ENCODE measurements at regions not wholly inside any gene's neighbourhood (a gene's known extent, or its start where the extent isn't known, plus 50 kb on each side); places are given as distances from the start of the nearest gene placed in this dataset.

GRCh38 chr15:69538379-69538778 is 85.8 kb downstream of the RPLP1 start:
- Histone ChIP-seq H4K20me1 (ENCODE audit: insufficient read depth, low read length, poor library complexity, severe bottlenecking) (no peaks in the 10 kb centered on the region), H3K36me3 (ENCODE audit: insufficient read depth, low read length) (no peaks in the 10 kb centered on the region)

GRCh38 chr15:69539345-69539744 is 86.7 kb downstream of the RPLP1 start:
- TF ChIP-seq CTCF (conservative IDR thresholded peaks at IDR 0.05; ENCODE audit: low read length): no peak
- TF ChIP-seq EZH2phosphoT487 (IDR thresholded peaks at IDR 0.05; ENCODE audit: borderline replicate concordance): no peak
- Histone ChIP-seq H3K9ac (ENCODE audit: low read depth, low read length, poor library complexity, severe bottlenecking) (no peak overlapping the region), H3K36me3 (ENCODE audit: insufficient read depth, low read length) (no peaks in the 10 kb centered on the region), H3K9me3 (ENCODE audit: insufficient read depth, low read depth, low read length) (no peaks in the 10 kb centered on the region), H2AFZ (ENCODE audit: low read length) (no peak overlapping the region), H4K20me1 (ENCODE audit: insufficient read depth, low read length, poor library complexity, severe bottlenecking) (no peaks in the 10 kb centered on the region), H3K79me2 (ENCODE audit: insufficient read depth, low read length) (no peaks in the 10 kb centered on the region), H3K27me3 (ENCODE audit: insufficient read depth, low read length, poor library complexity, severe bottlenecking) (no peaks in the 10 kb centered on the region), H3K4me1 (ENCODE audit: insufficient read depth, low read length, poor library complexity, severe bottlenecking) (no peaks in the 10 kb centered on the region), H3K4me2 (ENCODE audit: low read depth, low read length, poor library complexity, severe bottlenecking) (no peak overlapping the region), H3K9me2 (replicated peaks; ENCODE audit: low read depth, low read length) (no peaks in the 10 kb centered on the region), H3F3A (ENCODE audit: low read depth) (no peaks in the 10 kb centered on the region), H3K4me3 (ENCODE audit: low read length, poor library complexity, severe bottlenecking) (no peak overlapping the region)

More at GRCh38 chr15:69538379-69538778, 85.8 kb downstream of the RPLP1 start:
- Histone ChIP-seq H3K27me3 (ENCODE audit: insufficient read depth, low read length, poor library complexity, severe bottlenecking) (no peaks in the 10 kb centered on the region), H3F3A (ENCODE audit: low read depth) (no peaks in the 10 kb centered on the region), H3K79me2 (ENCODE audit: insufficient read depth, low read length) (no peaks in the 10 kb centered on the region), H2AFZ (ENCODE audit: low read length) (no peak overlapping the region), H3K4me1 (ENCODE audit: insufficient read depth, low read length, poor library complexity, severe bottlenecking) (no peaks in the 10 kb centered on the region), H3K9me2 (replicated peaks; ENCODE audit: low read depth, low read length) (no peaks in the 10 kb centered on the region), H3K9ac (ENCODE audit: low read depth, low read length, poor library complexity, severe bottlenecking) (no peak overlapping the region), H3K4me3 (ENCODE audit: low read length, poor library complexity, severe bottlenecking) (no peak overlapping the region), H3K9me3 (ENCODE audit: insufficient read depth, low read depth, low read length) (no peaks in the 10 kb centered on the region), H3K4me2 (ENCODE audit: low read depth, low read length, poor library complexity, severe bottlenecking) (no peak overlapping the region)
- TF ChIP-seq EZH2phosphoT487 (IDR thresholded peaks at IDR 0.05; ENCODE audit: borderline replicate concordance) (no peak), CTCF (conservative IDR thresholded peaks at IDR 0.05; ENCODE audit: low read length) (no peak)

- Histone ChIP-seq H3F3A (ENCODE audit: low read depth) (no peaks in the 10 kb centered on the region), H4K20me1 (ENCODE audit: insufficient read depth, low read length, poor library complexity, severe bottlenecking) (no peaks in the 10 kb centered on the region), H2AFZ (ENCODE audit: low read length) (no peak overlapping the region), H3K4me2 (ENCODE audit: low read depth, low read length, poor library complexity, severe bottlenecking) (no peak overlapping the region), H3K9me2 (replicated peaks; ENCODE audit: low read depth, low read length) (no peaks in the 10 kb centered on the region), H3K36me3 (ENCODE audit: insufficient read depth, low read length) (no peaks in the 10 kb centered on the region), H3K9ac (ENCODE audit: low read depth, low read length, poor library complexity, severe bottlenecking) (no peak overlapping the region), H3K79me2 (ENCODE audit: insufficient read depth, low read length) (no peaks in the 10 kb centered on the region), H3K27me3 (ENCODE audit: insufficient read depth, low read length, poor library complexity, severe bottlenecking) (no peaks in the 10 kb centered on the region), H3K9me3 (ENCODE audit: insufficient read depth, low read depth, low read length) (no peaks in the 10 kb centered on the region), H3K4me1 (ENCODE audit: insufficient read depth, low read length, poor library complexity, severe bottlenecking) (no peaks in the 10 kb centered on the region), H3K4me3 (ENCODE audit: low read length, poor library complexity, severe bottlenecking) (no peak overlapping the region)
- TF ChIP-seq EZH2phosphoT487 (IDR thresholded peaks at IDR 0.05; ENCODE audit: borderline replicate concordance) (no peak), CTCF (conservative IDR thresholded peaks at IDR 0.05; ENCODE audit: low read length) (no peak)
Measured at GRCh38 chr15:69540622-69541021, 88.0 kb downstream of the RPLP1 start.

Measured in Loucy (cell line).